ENCODE measurements at regions not wholly inside any gene's neighbourhood (a gene's known extent, or its start where the extent isn't known, plus 50 kb on each side); places are given as distances from the start of the nearest gene placed in this dataset.

DNA sequence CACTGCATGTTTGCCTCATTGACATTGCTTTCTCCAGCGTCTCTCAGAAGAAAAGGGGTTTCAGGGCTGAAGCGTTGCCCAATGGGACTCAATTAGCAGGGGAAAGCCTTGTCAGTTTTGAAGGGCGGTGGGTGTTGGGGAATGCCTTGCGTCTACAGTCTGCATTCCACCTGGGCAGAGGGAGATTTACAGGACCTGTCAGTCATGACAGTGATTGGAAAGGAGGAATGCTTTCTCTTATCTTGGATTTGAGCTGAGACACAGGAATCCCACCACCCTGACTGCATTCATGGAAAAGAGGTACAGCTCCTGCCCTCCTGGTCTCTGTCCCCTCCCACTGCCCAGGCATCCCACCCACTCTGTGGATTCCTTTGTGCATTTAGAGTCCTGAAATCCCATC is 123.9 kb downstream of the ACKR3 start:
- no peak for DNase-seq

DNA sequence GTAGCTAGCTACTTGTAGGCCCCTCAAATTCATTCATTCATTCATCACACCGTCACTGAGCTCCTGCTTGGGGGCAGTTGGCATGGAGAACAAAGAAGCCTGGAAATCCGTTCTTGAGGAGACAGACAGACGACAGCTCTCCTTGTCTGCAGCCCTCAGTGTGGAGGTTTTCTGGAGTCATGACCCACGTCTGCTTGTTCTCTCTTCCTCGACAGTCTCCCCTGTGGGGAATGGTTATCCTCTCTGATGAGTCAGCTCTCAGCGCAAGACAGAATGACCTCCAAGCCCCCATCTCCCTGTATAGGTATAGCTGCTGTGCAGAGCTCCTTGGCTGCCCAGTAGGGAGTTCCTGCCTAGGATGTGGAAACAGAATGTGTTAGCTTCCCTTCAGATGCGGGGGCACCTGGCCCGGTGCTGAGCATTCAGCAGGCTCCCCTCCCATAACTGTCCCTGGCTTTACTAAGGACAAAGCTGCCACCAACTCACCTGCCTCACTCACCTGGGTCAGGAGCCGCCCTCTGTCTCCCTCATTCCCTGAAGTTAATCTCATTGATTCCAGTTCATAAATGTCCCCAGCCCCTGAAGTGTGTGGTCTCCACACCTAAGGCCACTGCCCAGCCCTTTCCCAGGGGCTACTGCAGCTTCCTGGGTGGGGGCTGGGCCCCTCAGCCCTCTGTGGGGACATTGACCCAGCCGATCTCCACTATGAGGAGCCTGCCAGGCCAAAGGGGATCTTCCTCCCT is 124.7 kb downstream of the ACKR3 start:
- DNase-seq: no peak

DNA sequence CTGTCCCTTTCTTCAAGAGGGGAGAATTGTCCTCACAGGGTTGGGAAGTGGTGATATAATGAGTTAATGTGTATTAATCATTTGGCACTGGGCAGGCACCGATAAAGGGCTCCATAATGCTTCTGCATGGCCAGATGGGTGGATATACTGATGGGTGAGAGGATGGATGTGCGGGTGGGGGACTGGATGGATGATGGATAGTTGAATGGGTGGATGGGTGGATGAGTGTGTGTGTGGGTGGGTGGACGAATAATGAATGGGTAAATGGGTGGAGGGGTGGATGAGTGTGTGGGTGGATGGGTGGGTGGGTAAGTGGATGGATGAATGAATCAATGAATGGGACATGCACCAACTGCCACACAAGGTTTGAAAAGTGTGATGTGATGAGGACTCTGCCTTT is 127.2 kb downstream of the ACKR3 start:
- no peak for DNase-seq

- no peak for DNase-seq
Observed at GRCh38 chr2:236698016-236698627, 128.5 kb downstream of the ACKR3 start.

GRCh38 chr2:236700703-236701102 is 131.1 kb downstream of the ACKR3 start:
- DNase-seq: no peak

GRCh38 chr2:236702657-236703372 is 133.2 kb downstream of the ACKR3 start:
- no peak for DNase-seq

DNA sequence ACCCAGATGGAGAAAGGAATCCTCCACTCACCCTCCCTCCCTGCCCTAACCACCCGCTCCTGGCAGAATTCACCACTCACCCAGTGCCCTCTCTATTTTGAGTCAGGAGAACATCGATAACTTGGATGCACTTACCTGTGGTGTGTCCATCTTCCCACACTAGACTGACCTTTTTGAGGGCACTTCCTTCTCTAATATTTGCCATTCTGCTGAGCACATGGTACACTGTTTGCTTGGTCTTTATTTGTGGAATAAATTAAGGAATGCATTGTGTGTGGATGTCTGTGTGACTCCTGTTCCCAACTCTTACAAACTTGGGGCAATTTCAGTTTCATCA is 133.7 kb downstream of the ACKR3 start:
- DNase-seq: no peak

DNA sequence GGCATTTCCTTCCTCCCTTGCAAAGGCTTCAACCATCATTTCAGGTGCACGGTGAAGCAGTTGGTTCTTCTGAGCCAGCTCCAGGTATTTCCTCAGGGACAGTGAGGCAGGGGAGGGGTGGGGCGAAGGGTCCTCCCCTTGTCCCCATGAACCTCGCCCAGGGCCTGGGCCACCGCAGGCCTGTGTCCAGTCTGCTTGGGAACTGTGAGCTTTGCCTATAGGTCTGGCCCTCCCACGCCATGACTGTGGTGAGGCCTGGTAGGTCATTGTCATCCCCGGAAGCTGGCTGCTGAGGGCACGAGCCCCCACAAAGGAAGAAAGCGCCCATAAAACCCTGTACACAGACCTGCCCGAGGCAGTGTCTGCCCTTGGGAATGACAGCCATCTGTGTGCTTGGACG is 134.3 kb downstream of the ACKR3 start:
- DNase-seq: no peak

GRCh38 chr2:236704887-236705286 is 135.3 kb downstream of the ACKR3 start:
- DNase-seq: no peak

DNA sequence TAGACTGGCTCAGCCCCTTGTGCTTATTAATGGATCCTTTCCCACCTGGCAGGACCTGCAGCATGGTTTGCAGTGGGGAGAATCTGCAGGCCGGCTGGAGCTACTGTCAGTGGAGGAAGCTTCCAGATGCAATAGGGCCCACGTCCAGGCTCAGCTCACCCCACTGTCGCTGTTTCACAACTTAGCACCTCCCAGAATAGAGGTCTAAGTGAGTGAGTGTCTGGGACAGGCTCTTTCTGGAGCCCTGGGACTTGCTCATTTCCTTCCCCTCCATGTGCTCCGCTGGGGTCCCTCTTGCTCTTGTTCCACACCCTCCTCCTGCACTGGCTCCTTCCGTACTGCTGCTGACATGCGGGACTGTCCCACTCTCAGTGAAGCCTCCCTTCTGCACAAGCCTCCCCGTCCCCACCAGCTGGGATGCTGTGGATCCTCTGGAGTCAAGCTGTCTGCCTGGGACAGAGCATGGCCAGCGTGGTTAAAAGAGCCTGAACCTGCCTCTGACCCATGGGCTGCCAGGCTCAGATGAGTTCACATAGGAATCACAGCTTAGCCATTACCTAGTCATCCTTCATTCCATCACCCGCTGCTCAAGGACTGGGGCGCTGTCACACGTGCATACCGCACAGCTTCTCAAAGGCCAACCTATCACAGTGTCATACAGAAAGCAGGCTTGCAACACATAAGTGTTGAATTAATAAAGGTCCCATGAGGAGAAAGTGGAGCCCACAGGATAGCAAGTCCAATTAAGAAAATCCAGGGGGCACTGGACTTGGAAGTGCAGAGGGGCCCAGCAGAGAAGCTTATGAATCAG is 135.9 kb downstream of the ACKR3 start:
- DNase-seq: no peak

DNA sequence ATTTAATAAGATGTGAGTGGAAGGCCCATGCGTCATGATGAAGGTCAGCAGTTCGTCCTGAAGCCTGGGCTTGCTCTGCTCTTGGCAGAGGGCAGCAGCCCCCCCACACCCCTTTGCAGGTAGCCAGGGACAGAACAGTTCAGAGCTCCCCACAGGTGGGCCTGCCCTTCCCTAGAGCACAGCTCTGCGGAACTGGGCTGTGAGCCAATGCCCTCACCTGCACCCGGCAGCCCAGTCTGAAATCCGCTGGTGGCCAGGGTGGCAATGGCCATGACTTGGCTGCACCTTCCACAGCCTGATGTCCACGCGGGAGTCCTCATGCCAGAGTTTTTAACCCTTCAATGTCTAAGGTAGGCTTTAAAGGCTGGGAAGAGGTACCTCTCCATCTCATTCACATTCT is 136.7 kb downstream of the ACKR3 start:
- DNase-seq: no peak

GRCh38 chr2:236706803-236707202 is 137.2 kb downstream of the ACKR3 start:
- DNase-seq: no peak

DNA sequence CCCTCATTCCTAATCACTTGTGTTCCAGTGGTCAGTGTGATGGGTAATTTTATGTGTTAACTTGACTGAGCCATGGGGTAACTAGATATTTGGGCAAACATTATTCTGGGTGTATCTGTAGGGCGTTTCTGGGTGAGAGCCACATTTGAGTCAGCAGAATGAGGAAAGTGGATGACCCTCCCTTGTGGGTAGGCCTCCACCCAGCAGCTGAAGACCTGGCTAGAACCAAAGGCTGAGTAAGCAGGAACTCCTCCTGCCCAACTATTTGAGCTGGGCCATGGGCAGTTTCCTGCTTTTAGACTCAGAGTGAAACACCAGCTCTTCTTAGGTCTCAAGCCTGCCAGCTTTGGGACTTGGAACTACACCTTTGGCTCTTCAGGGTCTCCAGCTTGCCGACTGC is 141.8 kb downstream of the ACKR3 start:
- DNase-seq: no peak

- DNase-seq: no peak
Observed at GRCh38 chr2:236712304-236712703, 142.7 kb downstream of the ACKR3 start.

DNA sequence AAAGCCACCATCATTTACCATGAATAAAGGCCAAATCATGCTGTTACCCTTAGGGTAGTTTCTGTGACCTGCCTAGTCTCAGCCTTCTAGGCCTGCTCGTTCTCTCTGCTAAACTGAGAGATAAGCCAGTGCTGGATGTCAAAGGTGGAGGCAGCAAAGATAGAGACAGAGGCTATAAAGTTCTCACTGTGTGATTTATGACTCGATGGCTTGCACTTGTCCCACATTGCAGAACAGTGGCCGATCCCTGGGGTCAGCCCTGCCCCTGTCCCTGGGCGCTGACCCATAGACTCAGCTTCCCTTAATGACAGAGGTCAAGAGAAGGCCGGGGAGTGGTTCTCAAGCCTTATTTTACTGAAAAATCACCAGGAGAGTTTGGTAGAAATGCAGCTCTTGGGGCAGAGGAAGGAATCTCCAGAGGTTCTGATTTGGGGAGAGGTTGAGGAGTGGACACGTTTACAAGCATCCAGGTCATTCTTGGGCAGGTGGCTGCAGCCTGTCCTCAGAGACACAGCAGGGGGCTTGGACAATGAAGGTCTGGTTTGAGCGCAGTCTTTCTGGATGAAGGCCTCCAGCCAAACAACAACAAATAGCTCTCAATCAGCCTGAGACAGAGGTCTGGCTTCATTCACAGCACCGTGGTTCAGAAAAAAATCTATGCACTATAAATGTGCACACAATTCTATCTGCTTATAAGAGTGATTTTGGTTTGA is 143.5 kb downstream of the ACKR3 start:
- DNase-seq: no peak

DNA sequence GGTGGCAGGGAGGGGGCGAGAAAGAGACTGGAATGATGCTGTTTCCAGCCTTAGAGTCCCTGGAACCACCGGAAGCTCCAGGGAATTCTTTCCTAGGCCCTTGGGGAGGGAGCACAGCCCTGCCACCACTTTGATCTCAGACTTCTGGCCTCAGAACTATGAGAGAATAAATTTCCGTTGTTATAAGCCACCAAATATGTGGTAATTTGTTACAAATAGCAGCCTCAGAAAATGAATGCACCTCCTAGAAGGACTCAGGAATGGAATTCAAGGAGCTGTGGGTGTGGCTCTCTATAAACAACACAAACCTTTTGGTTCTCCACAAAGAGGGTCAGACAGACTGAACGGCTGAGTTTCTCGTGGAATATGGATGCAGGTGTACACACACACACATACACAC is 144.5 kb downstream of the ACKR3 start:
- DNase-seq: no peak

DNA sequence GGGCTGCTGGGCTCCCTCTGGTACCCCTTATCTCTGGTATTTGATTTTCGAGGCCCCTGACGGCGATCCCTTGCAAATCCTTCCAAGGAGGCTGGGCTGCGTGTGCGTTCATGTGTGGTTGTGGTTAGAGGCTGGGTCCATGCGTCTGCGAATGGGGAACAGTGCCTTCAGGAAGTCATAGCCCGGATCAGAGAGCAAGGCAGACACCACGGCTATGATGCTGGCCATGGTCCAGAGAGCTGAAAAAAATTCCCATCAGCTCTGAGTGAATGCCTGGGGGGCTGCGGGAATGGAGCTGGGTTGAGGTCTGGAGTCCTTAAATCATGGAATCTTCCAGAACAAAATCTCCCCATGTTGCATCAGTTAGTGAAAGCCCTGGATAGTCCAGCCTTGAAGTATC is 145.5 kb downstream of the ACKR3 start:
- DNase-seq: no peak

GRCh38 chr2:236715491-236715961 is 145.9 kb downstream of the ACKR3 start:
- DNase-seq: no peak

DNA sequence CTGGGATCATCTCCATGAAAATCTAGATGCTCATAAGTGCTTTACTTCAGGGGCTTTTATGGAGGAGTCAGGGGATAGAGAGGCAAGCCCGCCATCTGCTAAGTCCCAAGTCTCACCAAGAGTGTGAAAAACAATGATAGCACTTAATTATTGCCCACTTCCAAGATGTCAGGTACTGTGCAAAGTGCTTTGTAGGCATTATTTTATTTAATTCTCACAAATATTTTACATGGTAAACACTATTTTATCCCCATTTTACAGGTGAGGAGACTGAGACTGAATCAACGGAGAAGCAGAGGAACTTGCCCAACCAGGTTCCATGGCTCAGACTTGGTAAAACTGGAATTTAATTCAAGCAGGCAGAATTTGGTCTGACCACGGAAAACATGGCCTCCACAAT is 147.5 kb downstream of the ACKR3 start:
- no peak for DNase-seq

- no peak for DNase-seq
Observed at GRCh38 chr2:236717729-236718128, 148.1 kb downstream of the ACKR3 start.

- no peak for DNase-seq
Observed at GRCh38 chr2:236718207-236718992, 148.8 kb downstream of the ACKR3 start.

GRCh38 chr2:236719192-236719635 is 149.6 kb downstream of the ACKR3 start:
- DNase-seq: no peak

Measured in effector CD4-positive, alpha-beta T cell (primary cell).